IPS-NIHi11 (cell line): ENCODE measurements at regions not wholly inside any gene's neighbourhood (a gene's known extent, or its start where the extent isn't known, plus 50 kb on each side); places are given as distances from the start of the nearest gene placed in this dataset.

Source experiments
- DNase-seq: peaks from one replicate; pipeline ENCODE4 v3.0.0; 2012; ENCODE audit warnings: mixed read lengths, low spot score

- no peak for DNase-seq
Measured at GRCh38 chr12:43179486-43179885, 372.5 kb downstream of the ADAMTS20 start.

- no peak for DNase-seq
Measured at GRCh38 chr12:43177276-43177675, 374.7 kb downstream of the ADAMTS20 start.

DNA sequence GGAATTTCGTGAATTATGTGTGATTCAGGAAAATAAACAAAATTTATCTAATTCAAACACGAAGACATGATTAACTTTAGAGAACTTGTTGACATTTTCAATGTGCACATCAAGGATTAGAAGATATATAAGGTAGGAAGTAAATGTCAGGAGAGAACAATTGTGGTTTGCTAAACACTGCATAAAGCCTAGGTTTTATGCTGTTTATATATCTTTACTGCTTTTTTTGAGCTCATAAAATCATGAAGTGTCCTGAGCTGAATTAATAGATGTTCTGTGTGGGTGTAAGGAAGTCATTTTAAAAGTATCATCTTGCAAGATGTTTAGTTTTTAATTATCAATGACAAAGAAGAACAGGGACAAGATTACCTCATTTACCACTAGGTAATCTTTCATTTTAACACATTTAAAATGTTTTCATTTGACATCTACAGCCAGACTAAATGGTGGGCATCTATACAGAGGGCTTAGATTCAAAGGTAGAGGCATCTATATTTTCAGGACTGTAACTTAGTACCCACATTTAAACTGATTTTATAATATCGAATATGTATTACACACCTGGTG is 382.8 kb downstream of the ADAMTS20 start:
- DNase-seq, result no peak

DNA sequence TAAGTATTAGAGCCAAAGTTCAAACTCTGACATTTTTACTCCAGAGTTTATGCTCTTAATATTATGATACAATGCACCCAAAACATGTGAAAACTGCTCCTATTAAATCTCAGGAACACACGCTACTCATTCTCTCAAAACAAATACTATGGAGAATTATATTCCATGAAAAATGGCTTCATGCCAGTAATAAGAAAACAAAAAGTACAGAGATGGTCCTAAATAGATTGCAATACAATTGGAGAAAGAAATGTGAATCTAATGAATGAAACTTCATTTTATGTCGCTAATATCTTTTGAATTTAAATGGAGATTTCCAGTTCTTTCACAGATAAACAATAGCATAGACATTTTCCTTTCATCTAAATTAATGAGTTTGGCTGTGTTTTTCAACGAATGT is 384.3 kb downstream of the ADAMTS20 start:
- no peak for DNase-seq

DNA sequence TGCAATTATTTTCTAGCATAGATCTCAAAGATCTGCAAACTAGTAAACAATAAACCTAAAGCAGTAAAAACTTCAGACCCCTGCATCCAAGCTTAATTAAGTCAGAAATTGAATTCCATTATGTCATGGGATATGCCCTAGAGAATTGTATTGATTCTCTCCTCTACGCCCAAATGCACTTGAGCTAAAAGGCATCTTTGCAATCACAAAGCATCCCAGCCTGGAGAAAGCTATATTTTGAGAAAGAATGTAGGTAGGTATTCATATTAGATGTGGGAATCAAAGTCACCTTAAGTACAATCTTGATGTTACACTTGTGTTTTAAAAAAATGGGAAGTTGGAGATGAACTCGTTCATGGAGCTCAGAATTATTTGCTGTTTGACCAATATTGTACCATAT is 386.7 kb downstream of the ADAMTS20 start:
- no peak for DNase-seq

- DNase-seq, result no peak
Measured at GRCh38 chr12:43162138-43162537, 389.9 kb downstream of the ADAMTS20 start.

DNA sequence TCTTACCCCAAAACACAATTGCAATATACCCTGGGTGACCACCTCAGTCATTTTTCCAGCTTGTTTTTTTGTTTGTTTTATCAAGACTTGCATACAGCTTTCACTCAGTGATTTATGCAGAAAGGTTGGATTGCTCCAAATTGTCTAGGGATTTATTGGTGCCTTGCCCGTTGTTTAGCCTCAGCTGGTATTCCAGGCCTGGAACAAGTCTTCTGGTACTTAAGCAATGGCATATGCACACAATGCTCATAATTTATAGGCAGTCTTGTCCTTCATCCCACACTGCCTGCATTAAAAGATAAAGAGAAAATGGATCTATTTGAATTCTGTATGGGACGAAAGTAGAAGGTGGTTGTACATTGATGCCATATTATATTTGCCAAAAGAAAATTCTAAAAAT is 392.5 kb downstream of the ADAMTS20 start:
- no peak for DNase-seq

DNA sequence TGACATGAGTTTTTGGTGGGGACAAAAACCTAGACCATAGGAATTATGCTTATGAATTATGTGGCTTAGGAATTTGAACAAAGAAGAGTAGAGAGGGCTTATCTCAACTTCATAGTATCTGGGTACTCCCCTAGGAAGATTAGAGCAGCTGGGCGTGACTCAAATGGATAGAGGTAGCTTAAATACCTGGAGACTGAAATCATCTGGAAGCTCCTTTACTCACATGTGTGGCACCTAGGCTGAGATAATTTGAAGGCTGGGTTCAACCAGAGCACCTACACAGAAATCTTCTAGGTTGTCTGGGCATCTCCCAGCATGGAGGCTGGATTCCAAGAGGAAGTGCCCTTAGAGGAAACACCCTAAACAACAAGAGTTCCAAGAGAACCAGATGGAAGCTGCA is 393.9 kb downstream of the ADAMTS20 start:
- DNase-seq, result no peak

GRCh38 chr12:43155376-43155775 is 396.6 kb downstream of the ADAMTS20 start:
- no peak for DNase-seq

- peak; percentile 19 for DNase-seq
Measured at GRCh38 chr12:43154498-43155045, 397.4 kb downstream of the ADAMTS20 start.

DNA sequence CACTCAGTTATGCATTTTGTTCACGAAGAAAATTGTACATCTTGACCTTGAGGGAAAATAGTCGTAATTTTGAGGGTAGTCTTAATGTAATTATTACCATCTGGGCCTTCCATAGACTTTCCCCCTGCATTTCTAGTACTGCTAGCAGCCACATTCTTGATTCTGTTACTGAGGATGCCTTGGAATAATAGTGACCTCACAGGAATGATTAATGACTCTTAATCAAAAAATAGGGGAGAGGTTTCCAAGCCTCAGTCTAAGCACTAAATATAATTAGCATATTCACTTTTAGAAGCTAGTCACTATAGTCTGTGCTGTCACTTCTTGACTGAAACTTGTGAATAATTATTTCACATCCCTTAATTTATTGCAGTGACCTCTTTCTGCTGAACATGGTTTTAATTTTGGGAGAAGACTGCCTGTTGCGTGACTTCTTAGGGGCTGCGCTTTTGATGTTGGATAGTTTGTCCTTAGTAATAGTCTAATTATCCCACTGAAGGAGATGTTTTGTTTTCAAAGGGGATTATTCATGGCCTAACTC is 400.5 kb downstream of the ADAMTS20 start:
- DNase-seq, result no peak

DNA sequence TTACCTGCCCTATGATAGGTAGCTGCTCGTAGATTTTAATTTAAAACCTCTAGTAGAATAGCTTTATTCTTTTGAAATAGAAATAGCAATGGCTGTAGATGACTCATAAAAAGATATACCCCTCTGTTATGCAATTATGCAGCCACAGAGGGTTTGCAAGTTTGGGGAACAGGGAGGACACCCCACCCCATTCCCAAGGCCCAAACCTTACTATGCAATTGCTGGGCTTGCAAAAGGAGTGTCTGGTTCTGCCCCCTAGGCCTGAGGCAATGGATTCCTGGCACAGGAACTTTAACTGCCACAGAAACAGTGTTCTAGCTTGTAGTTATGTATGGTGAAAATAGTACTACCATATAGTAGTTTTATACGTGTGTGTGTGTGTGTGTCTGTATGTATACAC is 403.3 kb downstream of the ADAMTS20 start:
- no peak for DNase-seq

DNA sequence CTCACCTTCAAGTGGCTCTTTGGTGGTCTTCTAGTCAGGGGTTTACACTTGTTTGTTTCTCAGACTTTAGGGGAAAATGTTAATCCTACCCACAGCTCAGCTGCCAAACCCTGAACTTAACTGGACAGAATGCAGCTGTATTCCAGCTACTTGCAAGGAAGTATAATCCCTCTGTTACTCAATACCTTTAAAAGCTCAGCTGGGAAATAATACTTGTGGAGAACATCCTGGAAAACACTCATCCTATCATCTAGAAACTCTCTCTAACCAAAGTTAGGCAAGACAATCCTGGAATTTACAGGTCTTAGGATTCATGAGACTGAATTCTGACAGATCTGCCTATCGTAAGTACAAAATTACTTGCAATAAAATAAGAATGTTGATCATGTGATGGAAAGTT is 404.1 kb downstream of the ADAMTS20 start:
- no peak for DNase-seq

- no peak for DNase-seq
Measured at GRCh38 chr12:43145481-43145880, 406.5 kb downstream of the ADAMTS20 start.

- no peak for DNase-seq
Measured at GRCh38 chr12:43143278-43143677, 408.7 kb downstream of the ADAMTS20 start.

DNA sequence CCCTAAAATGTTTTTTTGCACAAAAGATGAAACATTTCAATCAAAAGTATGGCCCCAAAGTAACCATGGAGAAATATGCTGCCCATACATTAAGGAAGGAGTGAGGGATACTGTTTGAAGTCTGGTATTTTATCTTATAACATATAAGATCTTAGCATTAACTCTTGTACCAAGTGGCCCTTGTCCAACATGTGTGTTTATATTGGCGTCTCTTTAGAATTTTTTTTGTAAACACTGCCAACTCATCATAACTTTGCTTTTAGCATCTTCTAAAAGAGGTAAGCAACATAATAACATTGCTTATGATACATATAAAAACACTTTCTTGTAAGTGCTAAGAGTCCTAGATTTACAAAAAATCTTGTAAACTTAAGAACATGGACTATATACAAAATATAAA is 419.7 kb downstream of the ADAMTS20 start:
- DNase-seq, result no peak

GRCh38 chr12:43131301-43131700 is 420.7 kb downstream of the ADAMTS20 start:
- DNase-seq, result peak; percentile 36

GRCh38 chr12:43127886-43128549 is 424.0 kb downstream of the ADAMTS20 start:
- no peak for DNase-seq

GRCh38 chr12:43126652-43127375 is 425.2 kb downstream of the ADAMTS20 start:
- no peak for DNase-seq

DNA sequence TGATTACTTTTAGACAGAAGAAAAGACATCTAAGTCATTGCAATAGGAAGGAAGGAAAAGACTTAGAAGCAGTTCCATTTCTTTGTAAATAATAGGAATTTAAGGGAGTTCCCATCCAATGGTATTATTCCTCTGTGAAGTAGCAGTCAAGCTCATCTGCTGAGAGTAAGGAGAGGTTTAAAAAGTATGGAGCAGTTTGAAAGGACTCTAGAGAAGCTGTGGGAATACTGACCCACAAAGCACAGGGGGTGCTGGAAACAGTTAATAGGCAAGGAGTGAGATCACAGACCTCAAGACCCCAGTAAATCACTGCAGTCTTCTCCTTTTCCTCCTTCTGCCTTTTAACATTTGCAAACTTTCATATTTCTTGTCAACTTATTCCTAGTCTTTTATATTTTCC is 428.5 kb downstream of the ADAMTS20 start:
- no peak for DNase-seq

- DNase-seq, result no peak
Measured at GRCh38 chr12:43120150-43120549, 431.9 kb downstream of the ADAMTS20 start.

GRCh38 chr12:43118881-43119280 is 433.1 kb downstream of the ADAMTS20 start:
- DNase-seq, result no peak

GRCh38 chr12:43118234-43118633 is 433.8 kb downstream of the ADAMTS20 start:
- DNase-seq, result no peak
